Activated naive CD4-positive, alpha-beta T cell treated with anti-CD3 and anti-CD28 coated beads, Interleukin-2, amount 10 ng/mL, durations not matched to agents 7 days and 5 days (primary cell): ENCODE measurements at regions not wholly inside any gene's neighbourhood (a gene's known extent, or its start where the extent isn't known, plus 50 kb on each side); places are given as distances from the start of the nearest gene placed in this dataset.

ENCODE experiments used
- CTCF ChIA-PET: fragments of 350-600 bp; sonication (Branson Sonifier 250); formaldehyde crosslinking; loops from one replicate; lab custom pipeline; 2021; ENCODE audit warnings: antibody characterized with exemption; lab: Charles Lee
- DNase-seq: peaks from one replicate; pipeline ENCODE4 v3.0.0-alpha.2; 2020
- H3K27ac Mint-ChIP-seq: one replicate; pipeline ENCODE4 v1.8.0; 2021; ENCODE audit warnings: mild to moderate bottlenecking, moderate library complexity, mixed read lengths
- H3K27me3 Mint-ChIP-seq: one replicate; pipeline ENCODE4 v1.8.0; 2021; ENCODE audit warnings: mild to moderate bottlenecking, mixed read lengths
- H3K36me3 Mint-ChIP-seq: one replicate; pipeline ENCODE4 v1.8.0; 2021; ENCODE audit warnings: mixed read lengths
- H3K4me1 Mint-ChIP-seq: one replicate; pipeline ENCODE4 v1.8.0; 2021; ENCODE audit warnings: mixed read lengths
- H3K4me3 Mint-ChIP-seq: one replicate; pipeline ENCODE4 v1.8.0; 2021; ENCODE audit warnings: mild to moderate bottlenecking, moderate library complexity, mixed read lengths
- H3K9me3 Mint-ChIP-seq: one replicate; pipeline ENCODE4 v1.8.0; 2021; ENCODE audit warnings: mixed read lengths

DNA sequence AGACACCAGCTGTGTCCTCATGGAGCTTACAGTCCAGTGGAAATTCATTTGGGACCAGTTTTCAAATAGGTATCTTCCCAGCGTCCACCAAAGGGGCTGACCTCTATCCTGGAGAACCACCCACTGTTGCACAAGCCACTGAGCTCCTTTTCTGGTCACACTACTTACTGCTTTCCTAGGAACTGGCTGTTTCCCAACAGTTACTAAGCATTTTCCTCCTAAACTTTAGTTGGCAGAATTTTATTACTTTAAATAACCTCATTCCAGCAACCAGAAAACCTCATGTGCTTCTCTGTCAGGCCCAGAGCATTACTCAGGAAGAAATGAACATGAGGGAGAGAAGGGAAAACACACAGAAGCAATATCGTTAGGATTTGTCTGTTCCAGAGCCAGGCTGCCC, 183.1 kb downstream of the GPAM start:
- no peaks in the 10 kb centered on the region for H3K36me3 Mint-ChIP-seq
- peaks cover 3% of the 10 kb centered on the region for H3K27me3 Mint-ChIP-seq
- no peak overlapping the region for H3K4me3 Mint-ChIP-seq
- no peak for DNase-seq
- CTCF ChIA-PET: no interaction called here
- H3K4me1 Mint-ChIP-seq: no peaks in the 10 kb centered on the region
- no peaks in the 10 kb centered on the region for H3K9me3 Mint-ChIP-seq
- H3K27ac Mint-ChIP-seq: no peak overlapping the region

DNA sequence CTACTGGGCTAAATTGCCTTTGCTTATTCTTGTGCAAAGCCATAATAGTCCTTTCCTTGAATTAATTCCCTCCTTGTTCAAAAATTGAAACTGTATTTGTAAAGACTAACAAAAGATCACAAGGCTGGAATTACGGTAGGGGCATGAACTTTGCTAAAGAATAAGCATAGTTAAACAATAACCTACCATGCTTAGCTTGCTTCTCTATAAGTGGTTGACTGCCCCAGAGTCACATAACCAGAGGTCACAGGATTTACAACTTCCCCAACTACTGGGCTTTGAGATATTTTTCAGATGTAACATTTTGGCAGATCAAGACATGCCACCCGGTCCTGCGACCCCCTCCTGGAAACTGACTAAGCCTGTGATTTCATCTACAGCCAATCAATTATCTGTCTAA, 181.4 kb downstream of the GPAM start:
- DNase-seq: no peak
- H3K4me3 Mint-ChIP-seq: no peak overlapping the region
- H3K36me3 Mint-ChIP-seq: no peaks in the 10 kb centered on the region
- H3K9me3 Mint-ChIP-seq: no peaks in the 10 kb centered on the region
- no peaks in the 10 kb centered on the region for H3K27me3 Mint-ChIP-seq
- H3K4me1 Mint-ChIP-seq: no peaks in the 10 kb centered on the region
- H3K27ac Mint-ChIP-seq: no peak overlapping the region
- CTCF ChIA-PET: no interaction called here

DNA sequence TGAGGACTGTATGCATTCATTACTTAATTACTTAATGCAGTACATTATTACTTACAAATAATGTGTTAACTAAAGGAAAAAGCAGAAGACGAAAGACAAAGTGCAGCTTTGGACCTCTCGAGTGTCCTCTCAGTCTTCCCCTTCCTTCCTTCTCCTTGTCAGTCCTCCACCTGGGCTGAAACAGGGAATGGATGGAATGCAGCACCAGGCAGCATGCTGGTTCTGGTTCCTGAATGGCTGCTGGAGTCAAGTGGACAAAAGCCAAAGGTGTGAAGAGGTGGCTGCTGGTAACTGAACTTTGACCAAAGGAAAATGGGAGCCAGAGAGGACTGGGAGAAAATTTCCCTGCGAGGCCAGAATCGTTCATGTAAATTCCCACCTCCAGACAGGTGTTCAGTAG, 179.5 kb downstream of the GPAM start:
- H3K27ac Mint-ChIP-seq: no peak overlapping the region
- H3K4me3 Mint-ChIP-seq: no peak overlapping the region
- H3K9me3 Mint-ChIP-seq: no peaks in the 10 kb centered on the region
- no peak for DNase-seq
- no peaks in the 10 kb centered on the region for H3K27me3 Mint-ChIP-seq
- no peaks in the 10 kb centered on the region for H3K36me3 Mint-ChIP-seq
- CTCF ChIA-PET: no interaction called here
- H3K4me1 Mint-ChIP-seq: no peaks in the 10 kb centered on the region

DNA sequence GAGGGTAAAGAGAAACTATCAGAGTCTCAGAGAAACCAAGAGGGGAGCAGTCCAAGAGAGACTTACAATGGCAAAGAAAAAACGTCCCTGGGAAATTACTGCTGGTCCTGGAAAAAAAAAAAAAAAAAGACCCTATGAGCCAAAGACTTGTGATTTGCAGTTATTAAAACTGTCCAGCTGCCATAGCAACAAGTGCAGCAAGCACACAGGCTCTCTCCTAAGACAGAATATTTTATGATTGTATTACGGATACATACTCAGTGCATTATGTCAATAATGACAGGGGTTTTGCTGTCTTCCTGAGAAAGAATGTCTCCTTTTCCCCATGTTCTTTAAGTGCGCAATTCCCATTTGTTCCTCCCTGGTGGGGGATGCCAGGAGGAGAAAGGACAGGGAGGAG, 178.5 kb downstream of the GPAM start:
- no peak overlapping the region for H3K27ac Mint-ChIP-seq
- no peak overlapping the region for H3K4me3 Mint-ChIP-seq
- H3K27me3 Mint-ChIP-seq: no peaks in the 10 kb centered on the region
- no peaks in the 10 kb centered on the region for H3K4me1 Mint-ChIP-seq
- no peaks in the 10 kb centered on the region for H3K9me3 Mint-ChIP-seq
- no peak for DNase-seq
- CTCF ChIA-PET: no interaction called here
- no peaks in the 10 kb centered on the region for H3K36me3 Mint-ChIP-seq

DNA sequence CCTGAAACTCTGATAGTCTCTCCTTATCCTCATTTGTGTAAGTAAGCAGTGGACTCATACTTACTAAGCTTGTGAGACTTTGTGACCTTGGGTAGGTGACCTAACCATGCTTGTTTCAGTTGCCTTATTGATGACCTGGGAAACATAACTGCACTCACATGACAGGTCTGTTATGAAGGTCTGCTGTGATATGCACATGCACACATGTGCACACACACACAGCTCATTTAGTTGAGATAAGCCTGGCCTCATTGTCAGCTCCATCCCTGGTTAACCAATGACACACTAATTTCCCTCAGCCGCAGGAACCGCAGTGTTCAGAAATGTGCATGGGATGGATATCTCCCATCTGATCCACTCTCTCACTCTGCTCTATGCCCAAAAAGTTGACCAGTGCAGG, 177.2 kb downstream of the GPAM start:
- CTCF ChIA-PET: no interaction called here
- H3K36me3 Mint-ChIP-seq: no peaks in the 10 kb centered on the region
- no peak overlapping the region for H3K4me3 Mint-ChIP-seq
- no peaks in the 10 kb centered on the region for H3K27me3 Mint-ChIP-seq
- DNase-seq: no peak
- H3K4me1 Mint-ChIP-seq: no peaks in the 10 kb centered on the region
- H3K27ac Mint-ChIP-seq: no peak overlapping the region
- no peaks in the 10 kb centered on the region for H3K9me3 Mint-ChIP-seq

DNA sequence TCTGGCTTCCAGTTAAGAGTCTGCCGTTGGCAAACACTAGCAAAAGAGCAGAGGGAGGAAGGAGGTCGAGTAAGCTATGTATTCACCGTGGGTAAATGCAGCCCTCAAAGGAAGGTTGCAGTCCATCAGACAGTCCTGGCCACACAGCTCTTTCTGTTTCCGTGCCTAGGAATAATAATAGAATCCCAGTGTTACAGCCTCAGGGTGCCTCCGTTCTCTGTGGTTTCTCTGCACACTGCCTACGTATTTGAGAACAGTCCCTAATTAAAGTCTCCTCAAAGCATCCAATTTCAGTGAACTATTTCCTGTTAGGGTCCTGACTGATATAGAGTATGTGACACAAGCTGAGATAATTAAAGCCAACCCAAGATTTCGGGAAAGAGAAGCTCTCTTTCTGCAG, 176.7 kb downstream of the GPAM start:
- H3K27me3 Mint-ChIP-seq: peaks cover 4% of the 10 kb centered on the region
- no peak overlapping the region for H3K4me3 Mint-ChIP-seq
- H3K9me3 Mint-ChIP-seq: no peaks in the 10 kb centered on the region
- CTCF ChIA-PET: no interaction called here
- H3K4me1 Mint-ChIP-seq: no peaks in the 10 kb centered on the region
- H3K27ac Mint-ChIP-seq: no peak overlapping the region
- no peaks in the 10 kb centered on the region for H3K36me3 Mint-ChIP-seq
- no peak for DNase-seq

DNA sequence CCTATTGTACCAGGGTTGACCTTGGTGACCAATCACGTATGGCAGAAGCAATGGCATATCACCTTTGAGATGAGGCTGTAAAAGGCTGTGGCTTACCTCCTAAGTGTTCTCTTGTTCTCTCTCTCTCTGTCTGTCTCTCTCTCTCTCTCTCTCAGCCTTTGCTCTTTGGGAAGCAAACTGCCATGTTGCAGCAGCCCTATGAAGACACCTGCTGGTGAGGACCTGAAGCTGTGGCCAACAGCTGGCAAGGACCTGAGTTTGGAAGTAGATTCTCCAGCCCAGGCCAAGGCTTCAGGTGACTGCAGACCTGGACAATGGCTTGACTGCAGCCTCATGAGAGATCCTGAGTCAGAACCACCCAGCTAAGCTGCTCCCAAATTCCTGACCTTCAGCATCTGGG, 161.4 kb downstream of the GPAM start:
- no peaks in the 10 kb centered on the region for H3K4me1 Mint-ChIP-seq
- H3K27ac Mint-ChIP-seq: no peak overlapping the region
- H3K4me3 Mint-ChIP-seq: no peak overlapping the region
- H3K9me3 Mint-ChIP-seq: no peaks in the 10 kb centered on the region
- no peaks in the 10 kb centered on the region for H3K36me3 Mint-ChIP-seq
- H3K27me3 Mint-ChIP-seq: no peaks in the 10 kb centered on the region
- DNase-seq: no peak
- CTCF ChIA-PET: no interaction called here

DNA sequence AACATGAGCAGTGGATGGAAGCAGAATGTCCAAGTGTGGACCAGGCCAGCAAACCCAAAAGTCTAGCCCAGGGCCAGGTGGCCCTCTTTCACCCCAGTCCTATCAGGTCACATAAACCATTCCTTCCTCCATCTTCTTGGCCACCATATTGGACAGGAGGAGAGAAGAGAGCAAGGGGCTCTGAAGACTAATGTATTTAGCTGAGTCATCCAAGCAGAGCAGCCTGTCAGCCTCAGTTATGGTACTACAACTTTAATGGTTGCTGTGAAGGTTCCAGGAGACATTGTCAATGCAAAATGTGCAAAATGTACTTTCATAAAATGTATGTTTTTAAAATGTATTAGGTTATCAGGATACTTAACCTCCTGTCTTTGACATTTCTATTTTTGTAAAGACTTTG, 159.5 kb downstream of the GPAM start:
- Mint-ChIP-seq H3K27me3 (no peaks in the 10 kb centered on the region), H3K27ac (no peak overlapping the region), H3K4me1 (no peaks in the 10 kb centered on the region), H3K4me3 (no peak overlapping the region), H3K36me3 (no peaks in the 10 kb centered on the region), H3K9me3 (peaks cover 1% of the 10 kb centered on the region)
- no peak for DNase-seq
- CTCF ChIA-PET: no interaction called here

DNA sequence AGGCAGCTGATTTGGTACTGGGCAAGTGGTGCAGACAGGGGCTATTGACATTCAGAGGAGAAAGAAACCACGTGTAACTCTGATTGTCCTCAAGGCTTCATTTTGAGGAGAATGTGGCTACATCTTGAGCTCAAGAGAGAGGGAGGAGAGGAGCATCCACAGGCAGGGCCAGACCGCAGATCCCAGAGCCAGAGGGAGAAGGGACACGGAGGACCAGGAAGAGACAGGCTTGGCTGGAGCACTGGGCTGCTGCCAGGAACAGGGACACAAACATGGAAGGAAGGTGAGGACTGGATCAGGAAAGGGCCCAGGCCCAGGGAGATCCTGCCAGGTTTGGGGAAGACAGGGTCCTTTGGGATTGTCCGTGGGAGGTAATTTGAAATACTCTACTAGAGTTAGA, 158.3 kb downstream of the GPAM start:
- CTCF ChIA-PET: no interaction called here
- Mint-ChIP-seq H3K9me3 (peaks cover 5% of the 10 kb centered on the region), H3K4me3 (no peak overlapping the region)

DNA sequence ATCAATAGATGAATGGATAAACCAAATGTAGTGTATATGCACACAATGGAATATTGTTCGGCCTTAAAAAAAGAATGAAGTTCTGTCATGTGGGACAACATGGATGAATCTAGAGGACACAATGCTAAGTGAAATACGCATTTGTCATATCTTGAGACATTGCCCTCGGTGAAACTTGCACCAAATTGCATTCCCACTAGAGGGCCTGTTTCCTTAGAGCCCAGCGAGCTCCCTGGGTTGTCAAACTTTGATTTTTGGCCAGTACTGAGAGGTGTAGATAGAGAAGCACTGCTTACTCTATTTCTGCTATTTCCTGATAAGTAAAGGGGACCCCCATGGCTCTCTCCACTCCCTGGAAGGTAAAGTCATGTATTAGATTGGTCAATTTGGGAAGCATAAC, 157.1 kb downstream of the GPAM start:
- DNase-seq: no peak
- CTCF ChIA-PET: no interaction called here

More for the DNA sequence above, 158.3 kb downstream of the GPAM start:
- Mint-ChIP-seq H3K27me3 (no peaks in the 10 kb centered on the region), H3K27ac (no peak overlapping the region), H3K36me3 (no peaks in the 10 kb centered on the region), H3K4me1 (no peaks in the 10 kb centered on the region)
- no peak for DNase-seq

DNA sequence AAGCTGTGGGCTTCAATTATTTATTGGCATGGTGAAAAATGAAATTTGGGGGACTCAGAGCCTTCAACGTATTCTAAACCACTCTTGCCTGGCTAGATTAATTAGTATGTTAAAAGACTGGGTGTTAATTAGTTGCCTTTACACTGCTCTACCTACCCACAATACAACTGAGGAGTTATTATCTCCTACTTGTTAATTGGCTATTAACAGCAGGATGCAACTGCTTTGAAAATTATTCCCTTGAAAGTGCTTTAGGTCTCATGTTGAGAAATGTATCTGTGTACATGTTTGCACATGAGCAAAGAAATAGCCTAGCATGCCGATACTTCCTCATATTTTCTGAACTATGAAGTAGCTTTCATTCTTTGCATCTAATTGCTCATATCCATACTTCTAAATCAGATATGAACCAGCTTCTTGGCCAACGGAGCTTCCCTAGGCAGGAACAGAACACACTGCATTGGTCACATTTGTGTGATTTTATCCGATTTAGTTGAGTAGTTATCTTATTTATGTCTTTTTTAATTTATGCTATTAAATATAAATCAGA, 155.8 kb downstream of the GPAM start:
- H3K4me3 Mint-ChIP-seq: no peak overlapping the region
- H3K4me1 Mint-ChIP-seq: no peaks in the 10 kb centered on the region
- H3K27ac Mint-ChIP-seq: no peak overlapping the region
- no peak for DNase-seq
- no peaks in the 10 kb centered on the region for H3K36me3 Mint-ChIP-seq
- H3K9me3 Mint-ChIP-seq: peaks cover 9% of the 10 kb centered on the region
- no peaks in the 10 kb centered on the region for H3K27me3 Mint-ChIP-seq
- CTCF ChIA-PET: no interaction called here

More for the DNA sequence above, 157.1 kb downstream of the GPAM start:
- Mint-ChIP-seq H3K27ac (no peak overlapping the region), H3K9me3 (peaks cover 9% of the 10 kb centered on the region), H3K4me3 (no peak overlapping the region), H3K27me3 (no peaks in the 10 kb centered on the region), H3K4me1 (no peaks in the 10 kb centered on the region), H3K36me3 (no peaks in the 10 kb centered on the region)

DNA sequence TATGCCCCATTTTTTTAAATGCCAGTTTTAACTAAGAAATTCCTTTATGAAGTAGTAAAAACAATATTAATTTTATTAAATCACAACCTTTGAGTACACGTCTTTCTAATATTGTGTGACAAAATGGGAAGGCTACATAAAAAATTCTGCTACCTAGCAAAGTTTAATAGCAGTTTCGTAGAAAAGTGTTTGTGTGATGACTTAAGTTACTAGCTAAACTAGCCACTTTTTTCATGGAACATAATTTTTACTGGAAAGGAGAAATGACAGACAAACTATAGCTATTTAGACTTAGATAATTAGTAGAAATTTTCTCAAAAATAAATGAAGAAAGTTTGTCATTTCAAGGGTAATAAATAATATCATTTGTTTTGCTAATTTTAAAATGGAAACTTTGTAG, 153.1 kb downstream of the GPAM start:
- H3K4me3 Mint-ChIP-seq: no peak overlapping the region
- no peaks in the 10 kb centered on the region for H3K36me3 Mint-ChIP-seq
- CTCF ChIA-PET: no interaction called here
- H3K27ac Mint-ChIP-seq: no peak overlapping the region
- peaks cover 9% of the 10 kb centered on the region for H3K9me3 Mint-ChIP-seq
- no peak for DNase-seq
- no peaks in the 10 kb centered on the region for H3K4me1 Mint-ChIP-seq
- no peaks in the 10 kb centered on the region for H3K27me3 Mint-ChIP-seq

DNA sequence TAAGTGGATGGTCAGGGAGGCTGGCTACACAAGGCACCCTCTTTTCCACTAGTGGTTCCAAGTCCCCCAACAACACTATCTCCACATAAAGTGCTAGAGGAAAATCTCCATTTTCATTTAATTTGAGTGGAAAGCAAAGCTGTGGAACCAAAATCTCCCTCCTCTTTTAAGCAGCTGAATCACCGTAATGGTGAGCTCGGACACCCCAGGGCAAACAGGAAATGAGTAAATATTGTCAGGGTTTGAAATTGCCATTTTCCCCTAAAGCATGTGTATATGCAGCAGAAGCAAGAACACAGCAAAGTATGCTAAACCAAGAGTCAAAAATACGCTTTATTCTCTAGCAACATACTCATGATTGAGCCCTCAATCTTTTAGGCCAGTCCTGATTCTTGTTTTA, 143.7 kb downstream of the GPAM start:
- peaks cover 3% of the 10 kb centered on the region for H3K9me3 Mint-ChIP-seq
- no peak for DNase-seq
- no peak overlapping the region for H3K4me3 Mint-ChIP-seq
- H3K27me3 Mint-ChIP-seq: no peaks in the 10 kb centered on the region
- H3K4me1 Mint-ChIP-seq: no peaks in the 10 kb centered on the region
- H3K36me3 Mint-ChIP-seq: no peaks in the 10 kb centered on the region
- CTCF ChIA-PET: no interaction called here
- no peak overlapping the region for H3K27ac Mint-ChIP-seq

DNA sequence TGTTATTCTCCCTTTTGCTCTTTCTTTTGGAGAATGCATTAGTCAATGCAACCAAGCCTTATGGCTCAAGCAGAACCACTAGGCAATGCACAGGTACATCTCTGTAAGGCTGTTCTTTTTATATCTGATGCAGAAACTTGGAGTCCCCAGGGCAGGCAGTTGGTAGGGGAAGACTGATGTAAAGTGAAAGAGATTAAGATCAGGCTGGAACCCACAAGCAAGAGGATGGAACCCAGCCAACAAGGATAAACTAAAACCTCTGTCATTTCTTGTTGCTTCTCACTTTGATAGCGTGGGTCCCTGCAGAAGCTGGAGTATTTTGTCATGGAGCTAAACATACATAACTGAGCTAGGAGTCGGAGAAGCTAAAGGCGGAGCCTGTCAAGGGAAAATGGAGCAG, 142.9 kb downstream of the GPAM start:
- peaks cover 3% of the 10 kb centered on the region for H3K9me3 Mint-ChIP-seq
- H3K36me3 Mint-ChIP-seq: no peaks in the 10 kb centered on the region
- H3K4me1 Mint-ChIP-seq: no peaks in the 10 kb centered on the region
- H3K27ac Mint-ChIP-seq: no peak overlapping the region
- no peak for DNase-seq
- CTCF ChIA-PET: no interaction called here
- no peaks in the 10 kb centered on the region for H3K27me3 Mint-ChIP-seq
- no peak overlapping the region for H3K4me3 Mint-ChIP-seq

DNA sequence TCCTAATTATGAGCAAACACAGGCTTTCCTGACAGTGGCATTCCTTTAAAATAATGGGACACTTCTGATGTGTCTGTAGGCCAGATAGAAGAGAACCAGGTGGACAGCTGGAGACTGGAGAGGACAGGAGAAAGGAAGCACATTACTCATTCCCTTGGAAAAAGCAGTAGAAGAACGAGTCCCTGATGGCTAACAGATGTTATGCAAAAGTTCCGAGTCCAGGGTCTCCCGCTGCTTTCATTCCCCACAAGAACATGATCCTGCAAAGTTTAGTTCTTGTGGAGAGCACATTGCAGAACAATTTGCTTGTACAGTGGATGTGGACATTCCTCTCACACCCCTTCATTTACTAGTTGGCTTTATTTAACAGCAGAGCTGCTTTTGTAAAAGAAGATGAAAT, 137.6 kb downstream of the GPAM start:
- H3K4me1 Mint-ChIP-seq: no peaks in the 10 kb centered on the region
- no peak overlapping the region for H3K4me3 Mint-ChIP-seq
- H3K9me3 Mint-ChIP-seq: peaks cover 2% of the 10 kb centered on the region
- no peak for DNase-seq
- CTCF ChIA-PET: no interaction called here
- no peaks in the 10 kb centered on the region for H3K36me3 Mint-ChIP-seq
- H3K27ac Mint-ChIP-seq: no peak overlapping the region
- H3K27me3 Mint-ChIP-seq: no peaks in the 10 kb centered on the region

DNA sequence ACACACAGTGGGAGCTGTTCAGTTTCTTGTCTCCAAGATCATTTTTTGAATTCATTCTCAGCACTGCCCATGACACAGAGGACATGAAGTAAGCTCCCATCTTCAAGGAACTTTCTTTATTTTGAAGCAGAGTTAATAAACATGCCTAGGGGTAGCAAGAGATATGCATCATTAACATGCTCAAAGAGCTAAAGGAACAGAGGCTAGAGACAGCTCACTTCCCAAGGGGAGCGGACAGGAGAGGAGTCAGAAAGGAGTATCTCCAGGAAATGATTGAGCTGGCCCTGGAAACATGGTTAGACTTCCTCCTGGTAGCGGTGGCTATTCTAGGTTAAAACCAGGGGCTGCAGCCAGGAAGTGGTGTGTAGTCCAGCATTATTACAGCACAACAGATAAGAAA, 135.9 kb downstream of the GPAM start:
- Mint-ChIP-seq H3K27ac (no peak overlapping the region), H3K4me1 (no peaks in the 10 kb centered on the region), H3K4me3 (no peak overlapping the region), H3K9me3 (peaks cover 2% of the 10 kb centered on the region), H3K27me3 (no peaks in the 10 kb centered on the region), H3K36me3 (no peaks in the 10 kb centered on the region)
- CTCF ChIA-PET: no interaction called here
- DNase-seq: no peak
